Neural progenitor cell (in vitro differentiated cells): ENCODE measurements at regions not wholly inside any gene's neighbourhood (a gene's known extent, or its start where the extent isn't known, plus 50 kb on each side); places are given as distances from the start of the nearest gene placed in this dataset.

ENCODE experiments used
- DNase-seq: peaks from one replicate; pipeline ENCODE4 v3.0.0-alpha.2; 2016; ENCODE audit warnings: low spot score
- H2AFZ ChIP-seq: fragments of 200-600 bp; sonication (generic); replicated peaks from 2 replicates; pipeline ENCODE4 v1.6.1; 2016; ENCODE audit warnings: antibody characterized with exemption
- H3F3A ChIP-seq: fragments of 200-600 bp; sonication (generic); 2 replicates; pipeline ENCODE4 v1.6.1; 2016; ENCODE audit warnings: antibody characterized with exemption, low read depth
- H3K27ac ChIP-seq: fragments of 200-600 bp; sonication (generic); 2 replicates; pipeline ENCODE4 v1.5.1; 2016; ENCODE audit warnings: mild to moderate bottlenecking
- H3K27me3 ChIP-seq: fragments of 200-600 bp; sonication (generic); 2 replicates; pipeline ENCODE4 v1.6.1; 2016; ENCODE audit warnings: mild to moderate bottlenecking, moderate library complexity
- H3K36me3 ChIP-seq: fragments of 200-600 bp; sonication (generic); 2 replicates; pipeline ENCODE4 v1.5.1; 2016
- H3K4me1 ChIP-seq: fragments of 200-600 bp; sonication (generic); 2 replicates; pipeline ENCODE4 v1.6.1; 2016; ENCODE audit warnings: mixed run types
- H3K4me2 ChIP-seq: fragments of 200-600 bp; sonication (generic); 2 replicates; pipeline ENCODE4 v1.6.1; 2016
- H3K4me3 ChIP-seq: fragments of 200-600 bp; sonication (generic); 2 replicates; pipeline ENCODE4 v1.5.1; 2016
- H3K79me2 ChIP-seq: fragments of 200-600 bp; sonication (generic); 2 replicates; pipeline ENCODE4 v1.6.1; 2016; ENCODE audit warnings: low read depth
- H3K9ac ChIP-seq: fragments of 200-600 bp; sonication (generic); 2 replicates; pipeline ENCODE4 v1.6.1; 2016
- H3K9me3 ChIP-seq: fragments of 200-600 bp; sonication (generic); 2 replicates; pipeline ENCODE4 v1.5.1; 2016; ENCODE audit warnings: low read depth
- H4K20me1 ChIP-seq: fragments of 200-600 bp; sonication (generic); 2 replicates; pipeline ENCODE4 v1.6.1; 2016; ENCODE audit warnings: low read depth
- H3K27ac Mint-ChIP-seq: 3 replicates; pipeline ENCODE4 v1.8.0; 2021; ENCODE audit warnings: mixed read lengths
- H3K27me3 Mint-ChIP-seq: 2 replicates; pipeline ENCODE4 v1.8.0; 2022; ENCODE audit warnings: low read depth, mild to moderate bottlenecking, inconsistent platforms, moderate library complexity, mixed read lengths; ENCODE audit not compliant: insufficient read depth
- H3K36me3 Mint-ChIP-seq: 3 replicates; pipeline ENCODE4 v1.8.0; 2021; ENCODE audit warnings: mixed read lengths
- H3K4me1 Mint-ChIP-seq: 3 replicates; pipeline ENCODE4 v1.8.0; 2021; ENCODE audit warnings: mixed read lengths
- H3K4me3 Mint-ChIP-seq: 3 replicates; pipeline ENCODE4 v1.8.0; 2021; ENCODE audit warnings: mild to moderate bottlenecking, moderate library complexity, mixed read lengths
- H3K9me3 Mint-ChIP-seq: 3 replicates; pipeline ENCODE4 v1.8.0; 2020; ENCODE audit warnings: mixed read lengths
- EZH2 ChIP-seq: fragments of 200-600 bp; sonication (generic); IDR thresholded peaks from 2 replicates; pipeline ENCODE4 v1.6.1; 2017; ENCODE audit warnings: antibody characterized with exemption, mild to moderate bottlenecking, moderate library complexity
- EZH2phosphoT487 ChIP-seq: fragments of 200-600 bp; sonication (generic); IDR thresholded peaks from 2 replicates; pipeline ENCODE4 v1.6.1; 2017; ENCODE audit warnings: antibody characterized with exemption
- TF ChIP-seq, protein P1 (sequence below): fragments of 200-600 bp; sonication (generic); IDR thresholded peaks from 2 replicates; pipeline ENCODE4 v1.5.1; 2017; ENCODE audit warnings: antibody characterized with exemption, mild to moderate bottlenecking

DNA sequence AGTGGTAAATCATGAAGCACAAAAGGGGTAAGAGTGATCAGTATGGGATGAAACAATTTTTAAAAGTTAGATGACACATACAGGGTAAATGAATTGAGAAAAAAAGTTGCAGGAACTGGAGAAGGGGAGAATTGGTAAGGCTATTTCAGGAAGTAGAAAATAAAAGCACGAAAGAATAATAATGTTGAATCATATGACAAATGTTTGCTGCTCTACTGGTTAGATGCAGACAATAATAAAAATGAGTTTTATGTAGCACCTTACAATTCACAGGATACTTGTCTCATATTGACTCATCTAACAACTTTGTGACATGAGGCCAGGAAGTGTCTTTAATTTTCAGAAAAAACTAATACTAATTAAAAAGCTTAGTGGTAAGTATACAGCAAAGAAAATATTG lies 566.5 kb upstream of the MARCKS start:
- Histone ChIP-seq H4K20me1 (no peaks in the 10 kb centered on the region), H3K36me3 (no peaks in the 10 kb centered on the region), H3K4me3 (no peak overlapping the region), H3F3A (no peaks in the 10 kb centered on the region), H3K27me3 (no peaks in the 10 kb centered on the region), H3K27ac (no peak overlapping the region), H3K9me3 (no peaks in the 10 kb centered on the region), H3K9ac (no peak overlapping the region), H3K4me2 (no peak overlapping the region), H3K79me2 (no peaks in the 10 kb centered on the region), H2AFZ (no peak overlapping the region), H3K4me1 (no peaks in the 10 kb centered on the region)
- TF ChIP-seq EZH2 (no peak), EZH2phosphoT487 (no peak)
- TF ChIP-seq, protein P1, sequence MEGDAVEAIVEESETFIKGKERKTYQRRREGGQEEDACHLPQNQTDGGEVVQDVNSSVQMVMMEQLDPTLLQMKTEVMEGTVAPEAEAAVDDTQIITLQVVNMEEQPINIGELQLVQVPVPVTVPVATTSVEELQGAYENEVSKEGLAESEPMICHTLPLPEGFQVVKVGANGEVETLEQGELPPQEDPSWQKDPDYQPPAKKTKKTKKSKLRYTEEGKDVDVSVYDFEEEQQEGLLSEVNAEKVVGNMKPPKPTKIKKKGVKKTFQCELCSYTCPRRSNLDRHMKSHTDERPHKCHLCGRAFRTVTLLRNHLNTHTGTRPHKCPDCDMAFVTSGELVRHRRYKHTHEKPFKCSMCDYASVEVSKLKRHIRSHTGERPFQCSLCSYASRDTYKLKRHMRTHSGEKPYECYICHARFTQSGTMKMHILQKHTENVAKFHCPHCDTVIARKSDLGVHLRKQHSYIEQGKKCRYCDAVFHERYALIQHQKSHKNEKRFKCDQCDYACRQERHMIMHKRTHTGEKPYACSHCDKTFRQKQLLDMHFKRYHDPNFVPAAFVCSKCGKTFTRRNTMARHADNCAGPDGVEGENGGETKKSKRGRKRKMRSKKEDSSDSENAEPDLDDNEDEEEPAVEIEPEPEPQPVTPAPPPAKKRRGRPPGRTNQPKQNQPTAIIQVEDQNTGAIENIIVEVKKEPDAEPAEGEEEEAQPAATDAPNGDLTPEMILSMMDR, result no peak
- H3K36me3 Mint-ChIP-seq, result peaks cover 4% of the 10 kb centered on the region
- no peak for DNase-seq
- no peaks in the 10 kb centered on the region for H3K27me3 Mint-ChIP-seq
- H3K27ac Mint-ChIP-seq, result no peak overlapping the region
- no peaks in the 10 kb centered on the region for H3K4me1 Mint-ChIP-seq
- peaks cover 29% of the 10 kb centered on the region for H3K9me3 Mint-ChIP-seq
- no peak overlapping the region for H3K4me3 Mint-ChIP-seq

GRCh38 chr6:113291751-113292445 lies 565.2 kb upstream of the MARCKS start:
- H3K27ac Mint-ChIP-seq, result no peak overlapping the region
- no peaks in the 10 kb centered on the region for H3F3A ChIP-seq
- no peak overlapping the region for H3K9ac ChIP-seq
- no peaks in the 10 kb centered on the region for H3K4me1 Mint-ChIP-seq
- no peaks in the 10 kb centered on the region for H3K36me3 Mint-ChIP-seq
- no peak for DNase-seq
- H3K36me3 ChIP-seq, result no peaks in the 10 kb centered on the region
- no peaks in the 10 kb centered on the region for H4K20me1 ChIP-seq
- no peaks in the 10 kb centered on the region for H3K4me1 ChIP-seq
- H3K4me2 ChIP-seq, result no peak overlapping the region
- H3K9me3 Mint-ChIP-seq, result peaks cover 22% of the 10 kb centered on the region
- TF ChIP-seq, protein P1, result no peak
- TF ChIP-seq EZH2phosphoT487, result no peak
- TF ChIP-seq EZH2, result no peak
- H3K27me3 Mint-ChIP-seq, result no peaks in the 10 kb centered on the region
- no peak overlapping the region for H3K27ac ChIP-seq
- H3K4me3 Mint-ChIP-seq, result no peak overlapping the region
- no peaks in the 10 kb centered on the region for H3K9me3 ChIP-seq
- H3K27me3 ChIP-seq, result no peaks in the 10 kb centered on the region
- no peak overlapping the region for H3K4me3 ChIP-seq
- no peaks in the 10 kb centered on the region for H3K79me2 ChIP-seq
- H2AFZ ChIP-seq, result no peak overlapping the region

DNA sequence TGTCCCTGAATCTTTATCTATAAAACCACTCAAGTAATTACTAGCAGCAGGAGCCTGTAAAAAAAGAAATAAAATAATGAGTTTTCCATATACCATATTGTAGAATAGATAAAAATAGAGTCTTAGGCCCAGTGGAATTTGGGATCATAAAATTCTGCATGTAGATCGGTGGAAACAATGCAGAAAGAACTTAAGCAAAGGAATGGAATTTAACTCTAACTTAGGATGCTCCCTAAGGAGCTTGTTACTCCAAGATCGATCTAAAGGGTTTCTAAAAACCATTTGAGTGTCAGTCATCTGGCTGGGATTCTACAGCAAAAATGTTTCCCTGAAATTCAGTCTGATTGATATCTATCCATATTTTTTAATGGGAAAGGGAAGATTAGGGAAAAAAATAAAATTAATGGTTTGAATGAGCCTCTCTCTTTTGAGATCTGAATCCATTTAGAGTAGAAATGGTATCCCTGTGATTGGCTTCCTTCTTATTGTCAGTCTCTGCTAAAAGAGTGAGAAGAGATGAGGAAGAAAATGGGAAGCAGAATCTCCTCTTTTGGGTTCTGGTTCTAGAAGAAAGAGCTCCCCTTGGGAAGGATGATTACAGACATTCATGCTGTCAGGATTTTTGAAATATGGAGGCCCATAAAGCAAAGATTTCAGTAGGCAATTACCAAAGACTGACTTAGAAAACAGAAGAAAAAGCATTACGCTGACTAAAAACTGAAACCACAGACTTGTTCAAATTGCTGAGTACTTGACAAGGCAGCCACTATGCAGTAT lies 564.3 kb upstream of the MARCKS start:
- no peaks in the 10 kb centered on the region for H3K79me2 ChIP-seq
- H3F3A ChIP-seq, result no peaks in the 10 kb centered on the region
- TF ChIP-seq EZH2phosphoT487 (no peak), EZH2 (no peak)
- TF ChIP-seq, protein P1, result no peak
- H2AFZ ChIP-seq, result peak overlapping the region; percentile 34
- H3K4me3 ChIP-seq, result no peak overlapping the region
- Mint-ChIP-seq H3K36me3 (no peaks in the 10 kb centered on the region), H3K27me3 (no peaks in the 10 kb centered on the region), H3K4me1 (no peaks in the 10 kb centered on the region), H3K9me3 (peaks cover 13% of the 10 kb centered on the region), H3K4me3 (no peak overlapping the region), H3K27ac (no peak overlapping the region)
- H4K20me1 ChIP-seq, result no peaks in the 10 kb centered on the region
- H3K9ac ChIP-seq, result no peak overlapping the region
- H3K27me3 ChIP-seq, result no peaks in the 10 kb centered on the region
- H3K9me3 ChIP-seq, result no peaks in the 10 kb centered on the region
- H3K4me1 ChIP-seq, result no peaks in the 10 kb centered on the region
- DNase-seq, result no peak
- no peak overlapping the region for H3K27ac ChIP-seq
- H3K36me3 ChIP-seq, result no peaks in the 10 kb centered on the region
- H3K4me2 ChIP-seq, result no peak overlapping the region
